Neural cell (in vitro differentiated cells): ENCODE measurements at regions not wholly inside any gene's neighbourhood (a gene's known extent, or its start where the extent isn't known, plus 50 kb on each side); places are given as distances from the start of the nearest gene placed in this dataset.

Source experiments
- H2AFZ ChIP-seq: fragments of 200-600, 300-800 bp; sonication (generic), shearing (Covaris generic); 2 replicates; pipeline ENCODE4 v1.6.0; 2014; ENCODE audit warnings: low read depth, mild to moderate bottlenecking, antibody characterized with exemption, low read length, moderate library complexity
- H3F3A ChIP-seq: fragments of 200-600 bp; shearing (Covaris generic); 2 replicates; pipeline ENCODE4 v1.6.1; 2016; ENCODE audit warnings: mild to moderate bottlenecking, moderate library complexity, mixed read lengths, antibody characterized with exemption, low read length; ENCODE audit not compliant: insufficient read depth, poor library complexity, severe bottlenecking
- H3K27ac ChIP-seq: fragments of 200-600, 300-800 bp; sonication (generic), shearing (Covaris generic); 2 replicates; pipeline ENCODE4 v1.5.1; 2014; ENCODE audit warnings: mild to moderate bottlenecking, low read length, moderate library complexity
- H3K27me3 ChIP-seq: fragments of 300-800, 200-600 bp; sonication (generic), shearing (Covaris generic); 2 replicates; pipeline ENCODE4 v1.6.0; 2014; ENCODE audit warnings: mild to moderate bottlenecking, low read depth, low read length, moderate library complexity; ENCODE audit not compliant: insufficient read depth
- H3K36me3 ChIP-seq: fragments of 300-800, 200-600 bp; sonication (generic), shearing (Covaris generic); 2 replicates; pipeline ENCODE4 v1.5.1; 2014; ENCODE audit warnings: mild to moderate bottlenecking, antibody characterized with exemption, low read length, moderate library complexity; ENCODE audit not compliant: insufficient read depth
- H3K4me2 ChIP-seq: fragments of 300-800, 200-600 bp; sonication (generic), shearing (Covaris generic); 2 replicates; pipeline ENCODE4 v1.6.0; 2014; ENCODE audit warnings: mild to moderate bottlenecking, low read length
- H3K4me3 ChIP-seq: fragments of 300-800, 200-600 bp; sonication (generic), shearing (Covaris generic); 2 replicates; pipeline ENCODE4 v1.5.1; 2014; ENCODE audit warnings: mild to moderate bottlenecking, low read length, moderate library complexity
- H3K79me2 ChIP-seq: fragments of 200-600 bp; shearing (Covaris generic); replicated peaks from 2 replicates; pipeline ENCODE4 v1.6.0; 2014; ENCODE audit warnings: mild to moderate bottlenecking, low read length, moderate library complexity; ENCODE audit not compliant: insufficient read depth
- H3K9ac ChIP-seq: fragments of 300-800, 200-600 bp; sonication (generic), shearing (Covaris generic); 2 replicates; pipeline ENCODE4 v1.6.1; 2016; ENCODE audit warnings: mild to moderate bottlenecking, low read length, mixed read lengths
- H3K9me2 ChIP-seq: fragments of 200-600 bp; shearing (Covaris generic); 2 replicates; pipeline ENCODE4 v1.6.1; 2016; ENCODE audit warnings: mild to moderate bottlenecking, low read length, mixed read lengths; ENCODE audit not compliant: insufficient read depth
- H3K9me3 ChIP-seq: fragments of 200-600, 300-800 bp; sonication (generic), shearing (Covaris generic); 2 replicates; pipeline ENCODE4 v1.6.1; 2016; ENCODE audit warnings: mild to moderate bottlenecking, mixed run types, low read length, moderate library complexity, mixed read lengths
- H4K20me1 ChIP-seq: fragments of 200-600 bp; shearing (Covaris generic); 2 replicates; pipeline ENCODE4 v1.6.1; 2016; ENCODE audit warnings: mild to moderate bottlenecking, mixed run types; ENCODE audit not compliant: insufficient read depth
- CTCF ChIP-seq: fragments of 450-650 bp; IDR thresholded peaks from 2 replicates; pipeline ENCODE4 v1.5.1; 2014; ENCODE audit warnings: antibody characterized with exemption, mild to moderate bottlenecking, moderate library complexity; ENCODE audit not compliant: poor library complexity, severe bottlenecking
- EP300 ChIP-seq: fragments of 450-650 bp; conservative IDR thresholded peaks from 2 replicates; pipeline ENCODE4 v1.6.1; 2014; ENCODE audit warnings: antibody characterized with exemption, mild to moderate bottlenecking, moderate library complexity; ENCODE audit not compliant: poor library complexity, severe bottlenecking
- EZH2 ChIP-seq: fragments of 200-600, 300-800 bp; shearing (Covaris generic), sonication (generic); IDR thresholded peaks from 2 replicates; pipeline ENCODE4 v1.6.1; 2014; ENCODE audit warnings: antibody characterized with exemption, low read length, borderline replicate concordance, mild to moderate bottlenecking; ENCODE audit not compliant: insufficient read depth, poor library complexity, severe bottlenecking
- MXI1 ChIP-seq: fragments of 450-650 bp; conservative IDR thresholded peaks from 2 replicates; pipeline ENCODE4 v1.6.1; 2014; ENCODE audit warnings: antibody characterized with exemption, mild to moderate bottlenecking; ENCODE audit not compliant: poor library complexity, severe bottlenecking
- POLR2AphosphoS5 ChIP-seq: IDR thresholded peaks from 2 replicates; pipeline ENCODE4 v1.6.1; 2012
- RAD21 ChIP-seq: fragments of 450-650 bp; conservative IDR thresholded peaks from 2 replicates; pipeline ENCODE4 v1.6.1; 2014; ENCODE audit warnings: antibody characterized with exemption, mild to moderate bottlenecking, moderate library complexity
- REST ChIP-seq: IDR thresholded peaks from 2 replicates; pipeline ENCODE4 v1.6.1; 2012; ENCODE audit warnings: borderline replicate concordance
- SMC3 ChIP-seq: fragments of 450-650 bp; conservative IDR thresholded peaks from 2 replicates; pipeline ENCODE4 v1.6.1; 2014; ENCODE audit warnings: antibody characterized with exemption, mild to moderate bottlenecking, moderate library complexity; ENCODE audit not compliant: poor library complexity
- TAF1 ChIP-seq: IDR thresholded peaks from 2 replicates; pipeline ENCODE4 v1.6.1; 2012; ENCODE audit warnings: low read depth

- no peaks in the 10 kb centered on the region for H4K20me1 ChIP-seq
- no peaks in the 10 kb centered on the region for H3K79me2 ChIP-seq
- no peaks in the 10 kb centered on the region for H3F3A ChIP-seq
- no peak overlapping the region for H3K4me2 ChIP-seq
- H2AFZ ChIP-seq = no peak overlapping the region
- no peaks in the 10 kb centered on the region for H3K36me3 ChIP-seq
- no peak overlapping the region for H3K9ac ChIP-seq
- no peak overlapping the region for H3K4me3 ChIP-seq
- H3K27me3 ChIP-seq = no peaks in the 10 kb centered on the region
- no peaks in the 10 kb centered on the region for H3K9me2 ChIP-seq
- no peaks in the 10 kb centered on the region for H3K9me3 ChIP-seq
- TF ChIP-seq POLR2AphosphoS5 (no peak), MXI1 (no peak), CTCF (no peak), RAD21 (no peak), SMC3 (no peak), EZH2 (no peak), TAF1 (no peak), EP300 (no peak), REST (no peak)
- H3K27ac ChIP-seq = no peak overlapping the region
Observed at GRCh38 chr21:27578741-27579265, 611.9 kb upstream of the ADAMTS5 start.

- no peaks in the 10 kb centered on the region for H3F3A ChIP-seq
- H3K36me3 ChIP-seq = no peaks in the 10 kb centered on the region
- no peaks in the 10 kb centered on the region for H4K20me1 ChIP-seq
- peak overlapping the region; percentile 30 for H3K4me2 ChIP-seq
- no peak overlapping the region for H3K27ac ChIP-seq
- H3K79me2 ChIP-seq = no peaks in the 10 kb centered on the region
- H3K27me3 ChIP-seq = no peaks in the 10 kb centered on the region
- no peak overlapping the region for H2AFZ ChIP-seq
- no peak overlapping the region for H3K4me3 ChIP-seq
- no peaks in the 10 kb centered on the region for H3K9me3 ChIP-seq
- no peaks in the 10 kb centered on the region for H3K9me2 ChIP-seq
- no peak for TF ChIP-seq TAF1
- TF ChIP-seq MXI1 = no peak
- no peak for TF ChIP-seq EP300
- TF ChIP-seq SMC3 = no peak
- TF ChIP-seq RAD21 = no peak
- TF ChIP-seq POLR2AphosphoS5 = no peak
- TF ChIP-seq EZH2 = no peak
- TF ChIP-seq CTCF = no peak
- TF ChIP-seq REST = no peak
- no peak overlapping the region for H3K9ac ChIP-seq
Observed at GRCh38 chr21:27572696-27573095, 605.8 kb upstream of the ADAMTS5 start.
